T follicular helper cell (primary cell): ENCODE measurements at regions not wholly inside any gene's neighbourhood (a gene's known extent, or its start where the extent isn't known, plus 50 kb on each side); places are given as distances from the start of the nearest gene placed in this dataset.
A peak's percentile ranks its signal among the peaks of the same experiment; 100 is the strongest.

ENCODE experiments used
- DNase-seq: peaks from one replicate; pipeline ENCODE4 v3.0.0-alpha.2; 2020; ENCODE audit warnings: low read depth

- DNase-seq, result peak; percentile 3
Measured at GRCh38 chr11:112588252-112588694, 327.6 kb upstream of the PLET1 start.

GRCh38 chr11:112589155-112589554, 328.5 kb upstream of the PLET1 start:
- no peak for DNase-seq

- no peak for DNase-seq
Measured at GRCh38 chr11:112590764-112591163, 330.1 kb upstream of the PLET1 start.

GRCh38 chr11:112593440-112593839, 332.8 kb upstream of the PLET1 start:
- DNase-seq, result no peak

- no peak for DNase-seq
Measured at GRCh38 chr11:112596324-112596723, 335.7 kb upstream of the PLET1 start.

- no peak for DNase-seq
Measured at GRCh38 chr11:112597286-112597790, 336.7 kb upstream of the PLET1 start.

- DNase-seq, result no peak
Measured at GRCh38 chr11:112599265-112599664, 338.6 kb upstream of the PLET1 start.

- DNase-seq, result no peak
Measured at GRCh38 chr11:112599856-112600533, 339.3 kb upstream of the PLET1 start.

- DNase-seq, result no peak
Measured at GRCh38 chr11:112605093-112605666, 344.5 kb upstream of the PLET1 start.

- no peak for DNase-seq
Measured at GRCh38 chr11:112606656-112607055, 346.0 kb upstream of the PLET1 start.

- no peak for DNase-seq
Measured at GRCh38 chr11:112608509-112608908, 347.8 kb upstream of the PLET1 start.

- DNase-seq, result no peak
Measured at GRCh38 chr11:112610494-112610893, 349.8 kb upstream of the PLET1 start.

GRCh38 chr11:112610996-112611750, 350.0 kb upstream of the NCAM1 start:
- no peak for DNase-seq

- DNase-seq, result no peak
Measured at GRCh38 chr11:112611771-112612170, 349.4 kb upstream of the NCAM1 start.

GRCh38 chr11:112612250-112612849, 348.9 kb upstream of the NCAM1 start:
- no peak for DNase-seq

- no peak for DNase-seq
Measured at GRCh38 chr11:112613051-112613972, 347.9 kb upstream of the NCAM1 start.

GRCh38 chr11:112614605-112615004, 346.6 kb upstream of the NCAM1 start:
- no peak for DNase-seq

GRCh38 chr11:112615238-112615637, 346.0 kb upstream of the NCAM1 start:
- no peak for DNase-seq

- no peak for DNase-seq
Measured at GRCh38 chr11:112615891-112616290, 345.3 kb upstream of the NCAM1 start.

GRCh38 chr11:112616327-112617097, 344.7 kb upstream of the NCAM1 start:
- no peak for DNase-seq

GRCh38 chr11:112617098-112617425, 344.2 kb upstream of the NCAM1 start:
- no peak for DNase-seq
